ENCODE measurements at regions not wholly inside any gene's neighbourhood (a gene's known extent, or its start where the extent isn't known, plus 50 kb on each side); places are given as distances from the start of the nearest gene placed in this dataset.

- TF ChIP-seq EZH2 (IDR thresholded peaks at IDR 0.05; ENCODE audit: borderline replicate concordance, low read depth, low read length, severe bottlenecking) (no peak), CTCF (IDR thresholded peaks at IDR 0.05; ENCODE audit: extremely low read depth in 1 of 2, insufficient read depth in 1 of 2, low read depth in 1 of 2, low read length in 2 of 2) (no peak), POLR2AphosphoS5 (IDR thresholded peaks at IDR 0.05; ENCODE audit: insufficient read depth, low read depth, low read length) (no peak), POLR2A (IDR thresholded peaks at IDR 0.05; ENCODE audit: low read depth, low read length) (no peak), FOS (IDR thresholded peaks at IDR 0.05; ENCODE audit: borderline replicate concordance, insufficient read depth, low read length) (no peak), JUN (IDR thresholded peaks at IDR 0.05; ENCODE audit: borderline replicate concordance, insufficient read depth, insufficient read length, low read depth) (no peak), MAX (IDR thresholded peaks at IDR 0.05; ENCODE audit: insufficient read depth, insufficient read length) (no peak)
These were observed 433.4 kb upstream of the NFE2L3 start for GRCh38 chr7:25718596-25718995.
